ENCODE measurements at regions not wholly inside any gene's neighbourhood (a gene's known extent, or its start where the extent isn't known, plus 50 kb on each side); places are given as distances from the start of the nearest gene placed in this dataset.

DNA sequence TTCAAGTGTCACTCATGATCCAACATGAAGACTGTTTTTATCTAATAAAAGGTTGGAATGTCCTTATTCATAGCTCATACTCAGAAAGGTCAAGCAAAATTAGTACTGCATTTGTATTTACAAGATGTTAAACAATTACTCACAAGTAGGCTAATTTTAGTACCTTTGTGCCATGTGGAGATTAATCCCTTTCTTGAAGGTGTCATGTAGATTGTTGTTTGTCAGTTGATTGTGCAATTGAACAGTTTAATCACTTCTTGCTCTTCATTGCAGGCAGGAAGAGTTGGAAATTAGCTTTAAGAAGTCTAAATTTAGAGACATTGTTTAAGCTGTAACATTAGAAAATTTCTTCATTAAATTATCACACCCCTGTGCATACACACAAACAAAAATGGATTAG is 847.1 kb downstream of the KCNT2 start:
- no peak for TF ChIP-seq CBFB (CRISPR knock-in tag; IDR thresholded peaks at IDR 0.05)
- TF ChIP-seq MTA3 (IDR thresholded peaks at IDR 0.05; ENCODE audit: borderline replicate concordance): no peak
- TF ChIP-seq XRCC5 (IDR thresholded peaks at IDR 0.05; ENCODE audit: low read depth, low read length): no peak
- TF ChIP-seq FOS (IDR thresholded peaks at IDR 0.05; ENCODE audit: extremely low read depth, insufficient read length): no peak
- TF ChIP-seq TAF1 (IDR thresholded peaks at IDR 0.05; ENCODE audit: control insufficient read depth, extremely low read depth, insufficient read depth, low read length, severe bottlenecking): no peak
- TF ChIP-seq HCFC1 (IDR thresholded peaks at IDR 0.05; ENCODE audit: low read depth, low read length): no peak
- TF ChIP-seq, protein P1, sequence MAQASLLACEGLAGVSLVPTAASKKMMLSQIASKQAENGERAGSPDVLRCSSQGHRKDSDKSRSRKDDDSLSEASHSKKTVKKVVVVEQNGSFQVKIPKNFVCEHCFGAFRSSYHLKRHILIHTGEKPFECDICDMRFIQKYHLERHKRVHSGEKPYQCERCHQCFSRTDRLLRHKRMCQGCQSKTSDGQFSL (CRISPR knock-in tag; IDR thresholded peaks at IDR 0.05): no peak
- TF ChIP-seq, protein P1 (tag; IDR thresholded peaks at IDR 0.05): no peak
- TF ChIP-seq, protein P2, sequence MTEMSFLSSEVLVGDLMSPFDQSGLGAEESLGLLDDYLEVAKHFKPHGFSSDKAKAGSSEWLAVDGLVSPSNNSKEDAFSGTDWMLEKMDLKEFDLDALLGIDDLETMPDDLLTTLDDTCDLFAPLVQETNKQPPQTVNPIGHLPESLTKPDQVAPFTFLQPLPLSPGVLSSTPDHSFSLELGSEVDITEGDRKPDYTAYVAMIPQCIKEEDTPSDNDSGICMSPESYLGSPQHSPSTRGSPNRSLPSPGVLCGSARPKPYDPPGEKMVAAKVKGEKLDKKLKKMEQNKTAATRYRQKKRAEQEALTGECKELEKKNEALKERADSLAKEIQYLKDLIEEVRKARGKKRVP (CRISPR knock-in tag; IDR thresholded peaks at IDR 0.05): no peak
- TF ChIP-seq ETV6 (IDR thresholded peaks at IDR 0.05; ENCODE audit: borderline replicate concordance in 1 of 2, low read depth in 2 of 2, low read length in 1 of 2): no peak
- no peak for TF ChIP-seq ETV6 (CRISPR knock-in tag; IDR thresholded peaks at IDR 0.05; ENCODE audit: borderline replicate concordance)
- no peak for TF ChIP-seq ZNF24 (IDR thresholded peaks at IDR 0.05)
- no peak for TF ChIP-seq POLR2AphosphoS5 (IDR thresholded peaks at IDR 0.05; ENCODE audit: control insufficient read depth, insufficient read depth, low read depth, low read length)
- TF ChIP-seq, protein P3, sequence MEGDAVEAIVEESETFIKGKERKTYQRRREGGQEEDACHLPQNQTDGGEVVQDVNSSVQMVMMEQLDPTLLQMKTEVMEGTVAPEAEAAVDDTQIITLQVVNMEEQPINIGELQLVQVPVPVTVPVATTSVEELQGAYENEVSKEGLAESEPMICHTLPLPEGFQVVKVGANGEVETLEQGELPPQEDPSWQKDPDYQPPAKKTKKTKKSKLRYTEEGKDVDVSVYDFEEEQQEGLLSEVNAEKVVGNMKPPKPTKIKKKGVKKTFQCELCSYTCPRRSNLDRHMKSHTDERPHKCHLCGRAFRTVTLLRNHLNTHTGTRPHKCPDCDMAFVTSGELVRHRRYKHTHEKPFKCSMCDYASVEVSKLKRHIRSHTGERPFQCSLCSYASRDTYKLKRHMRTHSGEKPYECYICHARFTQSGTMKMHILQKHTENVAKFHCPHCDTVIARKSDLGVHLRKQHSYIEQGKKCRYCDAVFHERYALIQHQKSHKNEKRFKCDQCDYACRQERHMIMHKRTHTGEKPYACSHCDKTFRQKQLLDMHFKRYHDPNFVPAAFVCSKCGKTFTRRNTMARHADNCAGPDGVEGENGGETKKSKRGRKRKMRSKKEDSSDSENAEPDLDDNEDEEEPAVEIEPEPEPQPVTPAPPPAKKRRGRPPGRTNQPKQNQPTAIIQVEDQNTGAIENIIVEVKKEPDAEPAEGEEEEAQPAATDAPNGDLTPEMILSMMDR (IDR thresholded peaks at IDR 0.05 in 2 of 3, conservative IDR thresholded peaks at IDR 0.05 in 1 of 3; ENCODE audit: insufficient read depth in 2 of 3, low read depth in 1 of 3, low read length in 3 of 3): no peak
- no peak for TF ChIP-seq RFX7 (CRISPR knock-in tag; IDR thresholded peaks at IDR 0.05)
- TF ChIP-seq POLR2G (IDR thresholded peaks at IDR 0.05; ENCODE audit: low read depth, low read length): no peak

Data from K562 (cell line).